Forelimb muscle (tissue), 1 donor: ENCODE measurements at regions not wholly inside any gene's neighbourhood (a gene's known extent, or its start where the extent isn't known, plus 50 kb on each side); places are given as distances from the start of the nearest gene placed in this dataset.
"Not testable (repeated sequence)": the region's sequence is repeated elsewhere in the genome, so short reads cannot be mapped to it uniquely, and the experiment has no call there.

ENCODE experiments used
- DNase-seq: peaks from one replicate; pipeline ENCODE4 v3.0.0-alpha.2; 2013; ENCODE audit warnings: low read depth

- DNase-seq = no peak
These were observed 217.2 kb upstream of the NOCT start for GRCh38 chr4:138798404-138798803.

DNA sequence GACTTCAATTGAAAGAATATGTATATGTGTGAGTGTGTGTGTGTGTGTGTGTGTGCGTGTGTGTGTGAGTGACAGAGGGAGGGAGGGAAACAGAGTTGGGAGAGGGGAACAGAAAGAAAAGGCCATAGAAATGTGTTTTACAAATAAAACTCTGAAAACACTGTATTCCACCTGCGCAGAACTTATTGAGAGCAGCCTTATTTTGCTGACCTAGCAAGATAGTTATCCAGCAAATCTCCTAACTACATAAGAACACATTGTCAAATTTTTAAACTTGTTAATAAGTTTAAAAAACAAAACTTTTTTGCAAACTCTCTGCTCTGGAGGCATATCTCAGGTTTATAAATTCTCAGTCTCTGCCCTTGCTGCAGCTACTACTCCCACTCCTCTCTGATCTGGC is 217.9 kb upstream of the NOCT start:
- no peak for DNase-seq

DNA sequence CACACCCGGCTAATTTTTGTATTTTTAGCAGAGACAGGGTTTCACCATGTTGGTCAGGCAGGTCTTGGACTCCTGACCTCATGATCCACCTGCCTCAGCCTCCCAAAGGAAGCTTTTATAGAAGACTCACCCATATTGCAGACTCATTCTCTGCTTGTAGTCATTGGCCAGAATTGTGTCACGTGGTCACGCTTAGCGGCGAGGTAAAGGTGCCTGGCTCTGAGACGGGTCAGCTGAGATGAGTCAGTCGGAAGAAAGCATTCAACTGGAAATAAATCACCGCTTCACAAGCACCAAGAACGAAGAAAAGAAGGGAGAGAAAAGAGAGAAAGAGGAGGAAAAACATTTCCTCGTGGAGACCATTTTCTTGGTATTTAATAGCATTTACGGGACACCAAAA is 218.8 kb upstream of the NOCT start:
- no peak for DNase-seq

DNA sequence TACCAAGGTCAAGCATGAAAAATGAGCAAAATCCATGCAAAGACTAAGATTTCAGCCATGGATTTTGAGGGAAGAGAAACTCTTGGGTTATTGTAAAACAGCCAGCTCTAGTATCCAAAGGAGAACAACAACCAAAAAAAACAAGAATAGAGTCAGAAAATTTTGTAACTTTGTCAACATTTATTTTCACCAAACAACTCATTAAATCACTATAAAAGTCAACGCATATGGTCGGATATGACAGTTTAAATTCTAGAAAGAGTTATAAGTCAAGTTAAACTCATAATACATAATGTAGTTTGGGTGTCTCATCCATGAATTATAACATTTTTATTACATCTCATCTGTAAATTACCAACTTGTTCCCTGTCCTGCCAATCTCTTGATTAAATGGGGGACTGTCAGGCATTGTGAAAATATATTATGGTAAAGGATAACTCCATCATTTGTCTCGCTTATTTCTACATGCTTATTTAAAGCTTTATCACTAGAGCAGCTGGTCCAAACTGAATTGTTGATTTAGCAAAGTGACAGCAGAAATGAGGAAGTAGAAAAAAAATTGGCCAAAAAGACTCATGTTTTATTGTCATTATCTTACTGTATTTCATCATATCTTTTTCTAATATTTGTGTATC is 224.8 kb upstream of the NOCT start:
- no peak for DNase-seq

GRCh38 chr4:138789796-138790195 is 225.8 kb upstream of the NOCT start:
- DNase-seq = no peak

DNA sequence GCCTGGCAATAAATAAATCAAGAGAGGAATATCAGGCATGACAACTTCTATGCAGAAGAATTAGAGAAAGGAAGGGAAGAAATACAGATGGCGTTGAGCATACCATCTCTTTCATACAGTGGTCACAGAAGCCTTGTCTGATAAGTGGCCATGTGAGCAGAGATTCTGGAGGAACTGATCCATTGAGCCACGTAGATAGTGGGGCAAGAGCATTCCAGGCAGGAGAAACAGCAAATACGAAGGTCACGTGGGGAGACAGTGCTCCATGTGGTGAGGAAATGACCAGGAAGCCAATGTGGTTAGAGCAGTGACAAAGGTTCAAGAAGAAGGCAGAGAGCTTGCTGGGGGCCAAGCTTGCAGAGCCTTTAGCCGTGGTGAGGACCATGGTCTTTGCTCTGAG is 226.7 kb upstream of the NOCT start:
- DNase-seq = no peak

GRCh38 chr4:138788267-138788790 is 227.3 kb upstream of the NOCT start:
- no peak for DNase-seq

- not testable (repeated sequence) for DNase-seq
These were observed 235.8 kb upstream of the NOCT start for GRCh38 chr4:138779761-138780160.

- DNase-seq = no peak
These were observed 239.7 kb upstream of the NOCT start for GRCh38 chr4:138775890-138776289.

DNA sequence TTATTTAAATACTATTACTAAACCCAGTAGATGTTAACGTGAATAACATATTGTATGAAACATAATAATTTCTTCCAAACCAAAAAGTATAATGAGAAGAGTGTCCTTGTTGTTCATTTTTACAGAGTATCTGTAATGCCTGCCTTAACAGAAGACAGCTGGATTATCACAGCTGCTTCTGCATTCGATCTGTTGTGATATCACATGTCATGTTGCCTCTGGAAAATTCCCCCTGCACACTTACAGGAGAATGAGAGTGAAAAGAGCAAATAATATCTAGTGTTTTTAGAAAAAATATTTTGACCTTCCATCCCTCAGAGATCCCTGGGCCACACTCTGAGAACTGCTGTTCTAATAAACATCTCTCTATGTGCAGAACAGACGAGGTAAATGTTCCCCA is 240.1 kb upstream of the NOCT start:
- DNase-seq = peak; percentile 24

DNA sequence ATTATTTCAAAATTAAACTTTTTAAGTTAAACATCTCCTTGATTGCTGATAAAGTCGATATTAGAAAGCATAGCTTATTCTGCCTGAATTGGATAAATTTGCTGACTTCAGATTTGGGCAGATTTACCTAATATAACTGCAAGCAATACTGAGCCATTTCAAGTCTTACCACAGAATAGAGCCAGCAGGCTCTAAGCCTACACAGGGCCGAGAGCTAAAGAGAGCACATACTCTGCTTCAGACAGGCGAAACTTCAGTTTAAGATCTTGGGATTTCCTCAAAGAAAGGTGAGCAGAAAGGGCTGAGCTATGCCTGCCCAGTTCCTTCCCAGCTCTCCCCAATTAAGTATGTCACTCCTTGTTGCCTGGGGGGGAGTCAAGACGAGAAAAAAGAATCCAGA is 240.6 kb upstream of the NOCT start:
- no peak for DNase-seq

DNA sequence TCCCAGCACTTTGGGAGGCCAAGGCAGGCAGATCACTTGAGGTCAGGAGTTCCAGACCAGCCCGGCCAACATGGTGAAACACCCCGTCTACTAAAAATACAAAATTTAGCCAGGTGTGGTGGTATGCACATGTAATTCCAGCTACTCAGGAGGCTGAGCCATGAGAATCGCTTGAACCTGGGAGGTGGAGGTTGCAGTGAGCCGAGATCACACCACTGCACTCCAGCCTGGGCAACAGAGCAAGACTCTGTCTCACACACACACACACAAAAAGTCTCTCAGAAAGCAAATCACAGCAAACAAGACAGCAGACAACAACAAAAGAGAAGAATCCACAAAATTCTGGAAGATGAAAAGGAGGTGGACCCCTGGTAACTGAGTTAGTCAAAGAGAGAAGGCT is 241.5 kb upstream of the NOCT start:
- not testable (repeated sequence) for DNase-seq

- DNase-seq = no peak
These were observed 242.3 kb upstream of the NOCT start for GRCh38 chr4:138773321-138773720.

- no peak for DNase-seq
These were observed 243.2 kb upstream of the NOCT start for GRCh38 chr4:138772366-138772765.

DNA sequence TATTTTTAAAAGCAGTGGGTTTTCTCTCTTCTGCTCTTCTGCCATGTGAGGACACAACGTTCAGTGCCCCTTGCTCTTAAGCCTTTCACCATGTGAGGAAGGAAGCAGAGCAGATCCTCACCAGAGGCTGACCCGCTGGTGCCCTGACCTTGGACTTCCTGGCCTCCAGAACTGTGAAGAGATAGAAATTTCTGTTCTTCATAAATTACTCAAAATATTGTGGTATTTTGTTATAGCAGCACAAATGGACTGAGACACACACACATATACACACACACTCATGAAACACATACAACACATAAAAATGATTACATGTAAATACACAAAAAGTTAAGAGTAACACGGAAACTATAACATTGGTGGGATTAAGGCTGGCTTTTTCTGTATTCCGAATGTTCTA is 244.8 kb upstream of the NOCT start:
- no peak for DNase-seq

DNA sequence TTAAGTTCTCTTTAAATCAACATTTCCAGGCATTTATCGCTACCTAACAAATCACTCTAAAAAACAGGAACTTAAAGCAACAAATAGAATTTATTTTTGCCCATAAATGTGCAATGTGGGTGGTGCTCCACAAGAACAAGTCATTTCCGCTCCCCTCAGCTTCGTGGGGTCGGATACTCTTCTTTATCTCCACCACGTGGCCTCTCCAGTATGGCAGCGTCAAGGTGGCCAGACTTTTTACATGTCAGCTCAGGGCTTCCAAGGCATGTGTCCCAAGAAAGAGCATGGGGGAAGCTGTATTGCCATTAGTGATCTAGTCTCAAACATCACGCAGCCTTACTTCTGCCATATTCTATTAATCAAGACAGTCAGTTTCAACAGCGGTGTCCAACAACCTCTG is 249.2 kb upstream of the NOCT start:
- DNase-seq = no peak

GRCh38 chr4:138765442-138765841 is 250.1 kb upstream of the NOCT start:
- DNase-seq = no peak

GRCh38 chr4:138761638-138762220 is 253.9 kb upstream of the NOCT start:
- DNase-seq = no peak

- no peak for DNase-seq
These were observed 256.1 kb upstream of the NOCT start for GRCh38 chr4:138759554-138759902.

DNA sequence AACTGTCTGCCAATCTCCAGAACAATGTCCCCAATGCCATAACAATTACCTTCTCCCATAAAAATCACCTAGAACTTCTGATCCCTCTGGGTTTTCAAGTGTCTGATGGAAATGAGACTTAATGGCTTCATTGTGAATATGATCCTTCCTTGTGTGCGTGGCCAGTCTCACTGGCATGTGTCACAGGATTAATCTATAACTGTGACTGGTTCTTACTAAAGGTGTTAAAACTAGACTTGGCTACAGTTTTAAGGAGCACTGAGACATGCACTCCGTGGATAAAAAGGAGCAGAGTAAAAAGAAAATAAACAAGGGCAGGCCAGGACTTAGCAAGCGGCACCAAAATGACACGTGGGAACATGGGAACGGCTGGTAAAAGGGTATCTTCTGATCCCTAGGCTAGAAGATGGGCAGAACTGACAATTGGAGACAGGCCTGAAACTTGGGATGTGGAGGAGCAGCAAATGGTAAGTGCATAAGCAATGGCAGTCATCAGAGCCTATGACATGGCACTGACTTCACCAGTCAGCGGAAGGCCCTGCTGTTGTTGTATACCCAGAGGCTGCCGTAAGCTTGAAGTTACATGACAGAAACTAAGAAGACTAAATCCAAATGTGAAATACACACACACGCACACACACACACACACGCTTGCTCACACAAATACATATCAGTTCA is 256.6 kb upstream of the NOCT start:
- no peak for DNase-seq

GRCh38 chr4:138758196-138758595 is 257.4 kb upstream of the NOCT start:
- DNase-seq = no peak

DNA sequence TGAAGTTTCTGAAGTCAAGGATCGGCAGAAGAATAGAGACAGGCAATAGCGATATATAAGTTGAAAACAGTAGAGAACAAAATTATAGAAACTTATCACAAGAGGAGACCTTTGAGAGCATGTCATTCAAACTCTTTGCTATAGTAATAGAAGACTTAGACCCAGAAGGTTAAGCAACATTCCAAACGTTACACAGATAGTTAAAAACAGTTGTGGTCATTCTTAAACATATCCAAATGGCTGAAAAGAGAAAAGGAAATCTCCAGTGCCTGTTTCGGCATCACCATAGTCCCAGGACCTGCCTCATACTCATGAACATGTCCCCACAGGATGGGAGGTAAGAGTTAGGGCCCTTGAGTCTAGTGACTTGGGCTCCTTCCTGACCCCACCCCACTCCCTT is 258.1 kb upstream of the NOCT start:
- DNase-seq = no peak

GRCh38 chr4:138756519-138756918 is 259.1 kb upstream of the NOCT start:
- no peak for DNase-seq
